ENCODE measurements at regions not wholly inside any gene's neighbourhood (a gene's known extent, or its start where the extent isn't known, plus 50 kb on each side); places are given as distances from the start of the nearest gene placed in this dataset.
"Not testable (repeated sequence)": the region's sequence is repeated elsewhere in the genome, so short reads cannot be mapped to it uniquely, and the experiment has no call there.

- Histone ChIP-seq H3K36me3 (ENCODE audit: control insufficient read depth, insufficient read depth, low read length) (no peaks in the 10 kb centered on the region), H3K4me3 (ENCODE audit: low read length) (no peak overlapping the region), H3K9ac (ENCODE audit: low read length) (no peak overlapping the region)
Observed at GRCh38 chr5:99243111-99243510, 314.3 kb upstream of the CHD1 start.

DNA sequence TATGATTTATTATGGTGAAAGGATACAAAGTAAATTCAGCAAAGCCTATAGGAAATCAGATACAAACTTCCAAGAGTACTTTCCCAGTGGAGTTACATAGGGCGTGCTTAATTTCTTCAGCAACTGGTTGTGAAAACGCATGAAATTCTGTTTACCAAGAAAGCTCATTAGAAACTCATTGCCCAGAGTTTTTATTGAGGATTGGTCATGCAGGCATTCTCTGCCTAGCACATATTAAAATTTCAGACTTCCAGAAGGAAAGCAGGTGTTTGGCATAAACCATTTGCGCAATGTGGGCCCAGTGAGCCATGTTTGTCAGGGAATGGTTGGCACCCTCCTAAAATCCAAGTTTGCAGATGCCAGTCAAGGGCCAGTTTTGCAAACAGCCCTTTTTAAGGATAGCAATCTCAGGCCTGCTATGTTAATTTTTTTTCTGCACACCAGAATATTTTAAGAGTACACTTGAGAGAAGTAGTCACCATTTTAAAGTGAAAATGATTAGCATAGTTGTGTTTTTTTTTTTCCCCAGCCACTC, 311.1 kb upstream of the CHD1 start:
- no peaks in the 10 kb centered on the region for H3K36me3 ChIP-seq (ENCODE audit: control insufficient read depth, insufficient read depth, low read length)
- H3K4me1 ChIP-seq (ENCODE audit: control insufficient read depth, insufficient read depth, low read length), result no peaks in the 10 kb centered on the region
- no peak overlapping the region for H3K27ac ChIP-seq (ENCODE audit: low read depth, low read length)
- H3K4me3 ChIP-seq (ENCODE audit: low read length), result no peak overlapping the region
- no peak overlapping the region for H3K9ac ChIP-seq (ENCODE audit: low read length)
- no peaks in the 10 kb centered on the region for H3K27me3 ChIP-seq (ENCODE audit: control insufficient read depth, insufficient read depth, low read length)

More at GRCh38 chr5:99243111-99243510, 314.3 kb upstream of the CHD1 start:
- H3K4me1 ChIP-seq (ENCODE audit: control insufficient read depth, insufficient read depth, low read length), result no peaks in the 10 kb centered on the region
- no peak overlapping the region for H3K27ac ChIP-seq (ENCODE audit: low read depth, low read length)
- H3K27me3 ChIP-seq (ENCODE audit: control insufficient read depth, insufficient read depth, low read length), result no peaks in the 10 kb centered on the region

- Histone ChIP-seq H3K4me1 (ENCODE audit: control insufficient read depth, insufficient read depth, low read length) (no peaks in the 10 kb centered on the region), H3K9ac (ENCODE audit: low read length) (no peak overlapping the region), H3K27me3 (ENCODE audit: control insufficient read depth, insufficient read depth, low read length) (no peaks in the 10 kb centered on the region), H3K27ac (ENCODE audit: low read depth, low read length) (no peak overlapping the region), H3K4me3 (ENCODE audit: low read length) (no peak overlapping the region), H3K36me3 (ENCODE audit: control insufficient read depth, insufficient read depth, low read length) (no peaks in the 10 kb centered on the region)
Observed at GRCh38 chr5:99191206-99191745, 262.5 kb upstream of the CHD1 start.

- Histone ChIP-seq H3K27me3 (ENCODE audit: control insufficient read depth, insufficient read depth, low read length) (no peaks in the 10 kb centered on the region), H3K4me1 (ENCODE audit: control insufficient read depth, insufficient read depth, low read length) (no peaks in the 10 kb centered on the region), H3K4me3 (ENCODE audit: low read length) (no peak overlapping the region), H3K27ac (ENCODE audit: low read depth, low read length) (no peak overlapping the region), H3K36me3 (ENCODE audit: control insufficient read depth, insufficient read depth, low read length) (no peaks in the 10 kb centered on the region), H3K9ac (ENCODE audit: low read length) (no peak overlapping the region)
Observed at GRCh38 chr5:99187611-99188010, 258.8 kb upstream of the CHD1 start.

DNA sequence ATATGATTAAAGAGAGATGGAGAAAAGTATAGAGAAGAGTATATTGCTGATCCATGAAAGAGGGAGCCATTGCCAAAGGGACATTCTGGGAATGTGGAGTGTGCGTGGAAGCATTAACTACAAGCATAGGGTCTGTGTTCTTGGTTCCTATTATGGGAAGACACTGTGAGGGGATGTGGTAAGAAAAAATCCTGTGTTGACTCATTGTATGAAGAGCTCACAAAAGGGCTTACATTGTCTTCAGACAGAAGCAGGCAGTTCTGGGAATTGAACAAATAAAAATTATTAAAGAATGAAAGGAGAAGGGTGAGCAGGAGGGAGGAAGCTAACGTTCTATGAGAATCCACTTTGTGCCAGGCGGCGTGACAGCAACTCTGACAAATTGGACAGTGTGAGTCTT, 250.4 kb upstream of the CHD1 start:
- H3K36me3 ChIP-seq (ENCODE audit: control insufficient read depth, insufficient read depth, low read length), result no peaks in the 10 kb centered on the region
- no peaks in the 10 kb centered on the region for H3K4me1 ChIP-seq (ENCODE audit: control insufficient read depth, insufficient read depth, low read length)
- H3K4me3 ChIP-seq (ENCODE audit: low read length), result no peak overlapping the region
- H3K27ac ChIP-seq (ENCODE audit: low read depth, low read length), result no peak overlapping the region
- no peaks in the 10 kb centered on the region for H3K27me3 ChIP-seq (ENCODE audit: control insufficient read depth, insufficient read depth, low read length)
- H3K9ac ChIP-seq (ENCODE audit: low read length), result no peak overlapping the region

GRCh38 chr5:99177796-99178195, 249.0 kb upstream of the CHD1 start:
- no peak overlapping the region for H3K27ac ChIP-seq (ENCODE audit: low read depth, low read length)
- no peak overlapping the region for H3K9ac ChIP-seq (ENCODE audit: low read length)
- H3K4me3 ChIP-seq (ENCODE audit: low read length), result no peak overlapping the region
- H3K36me3 ChIP-seq (ENCODE audit: control insufficient read depth, insufficient read depth, low read length), result no peaks in the 10 kb centered on the region
- no peaks in the 10 kb centered on the region for H3K4me1 ChIP-seq (ENCODE audit: control insufficient read depth, insufficient read depth, low read length)
- no peaks in the 10 kb centered on the region for H3K27me3 ChIP-seq (ENCODE audit: control insufficient read depth, insufficient read depth, low read length)

DNA sequence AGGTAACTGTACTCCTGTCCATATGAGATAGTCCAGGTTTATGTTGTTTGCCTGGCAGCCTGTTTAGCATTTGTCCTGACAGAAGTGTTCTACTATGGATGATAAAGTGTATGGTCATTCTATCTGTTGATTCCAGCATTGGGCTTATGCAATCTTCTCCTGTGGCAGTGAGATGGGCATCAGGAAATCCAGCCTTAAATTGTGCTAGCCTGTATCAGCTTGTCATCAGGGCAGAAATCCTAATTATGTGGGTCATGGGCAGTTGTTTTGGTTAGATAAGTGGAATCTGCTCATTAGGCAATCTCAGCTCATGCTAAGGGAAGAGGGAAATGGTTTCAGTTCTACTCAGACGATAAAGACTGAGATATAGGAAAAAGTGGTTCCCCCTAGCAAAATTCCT, 247.4 kb upstream of the CHD1 start:
- H3K4me3 ChIP-seq (ENCODE audit: low read length), result no peak overlapping the region
- H3K27ac ChIP-seq (ENCODE audit: low read depth, low read length), result no peak overlapping the region
- H3K4me1 ChIP-seq (ENCODE audit: control insufficient read depth, insufficient read depth, low read length), result no peaks in the 10 kb centered on the region
- no peaks in the 10 kb centered on the region for H3K27me3 ChIP-seq (ENCODE audit: control insufficient read depth, insufficient read depth, low read length)
- H3K36me3 ChIP-seq (ENCODE audit: control insufficient read depth, insufficient read depth, low read length), result no peaks in the 10 kb centered on the region
- H3K9ac ChIP-seq (ENCODE audit: low read length), result no peak overlapping the region

GRCh38 chr5:99169309-99169708, 240.5 kb upstream of the CHD1 start:
- no peaks in the 10 kb centered on the region for H3K4me1 ChIP-seq (ENCODE audit: control insufficient read depth, insufficient read depth, low read length)
- H3K27ac ChIP-seq (ENCODE audit: low read depth, low read length), result no peak overlapping the region
- H3K9ac ChIP-seq (ENCODE audit: low read length), result no peak overlapping the region
- no peaks in the 10 kb centered on the region for H3K36me3 ChIP-seq (ENCODE audit: control insufficient read depth, insufficient read depth, low read length)
- no peaks in the 10 kb centered on the region for H3K27me3 ChIP-seq (ENCODE audit: control insufficient read depth, insufficient read depth, low read length)
- H3K4me3 ChIP-seq (ENCODE audit: low read length), result no peak overlapping the region

- not testable (repeated sequence) for H3K9ac ChIP-seq (ENCODE audit: low read length); H3K4me1 ChIP-seq (ENCODE audit: control insufficient read depth, insufficient read depth, low read length)
Observed at GRCh38 chr5:99161538-99161937, 232.7 kb upstream of the CHD1 start.

DNA sequence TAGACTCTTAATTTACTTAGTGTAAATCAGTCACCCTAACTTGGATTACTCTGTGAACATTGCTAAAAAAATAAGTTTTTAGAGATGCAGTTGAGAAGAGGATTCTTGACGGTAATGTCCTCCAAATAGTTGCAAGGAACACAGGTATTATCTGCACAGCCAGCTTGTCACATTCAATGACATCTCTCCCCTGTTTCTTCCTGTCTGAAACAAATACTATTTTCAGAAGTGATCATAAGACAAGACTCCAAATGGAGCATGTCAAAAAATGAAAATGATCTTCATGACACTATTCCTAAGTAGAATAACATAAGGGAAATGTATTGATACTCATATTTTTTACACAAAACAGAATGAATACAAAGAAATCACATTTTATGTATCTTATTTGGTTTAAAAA, 227.9 kb upstream of the CHD1 start:
- Histone ChIP-seq H3K9ac (ENCODE audit: low read length) (no peak overlapping the region), H3K27me3 (ENCODE audit: control insufficient read depth, insufficient read depth, low read length) (no peaks in the 10 kb centered on the region), H3K36me3 (ENCODE audit: control insufficient read depth, insufficient read depth, low read length) (no peaks in the 10 kb centered on the region), H3K27ac (ENCODE audit: low read depth, low read length) (no peak overlapping the region), H3K4me3 (ENCODE audit: low read length) (no peak overlapping the region), H3K4me1 (ENCODE audit: control insufficient read depth, insufficient read depth, low read length) (no peaks in the 10 kb centered on the region)

More at GRCh38 chr5:99161538-99161937, 232.7 kb upstream of the CHD1 start:
- H3K36me3 ChIP-seq (ENCODE audit: control insufficient read depth, insufficient read depth, low read length); H3K27me3 ChIP-seq (ENCODE audit: control insufficient read depth, insufficient read depth, low read length); H3K27ac ChIP-seq (ENCODE audit: low read depth, low read length); H3K4me3 ChIP-seq (ENCODE audit: low read length): not testable (repeated sequence)

DNA sequence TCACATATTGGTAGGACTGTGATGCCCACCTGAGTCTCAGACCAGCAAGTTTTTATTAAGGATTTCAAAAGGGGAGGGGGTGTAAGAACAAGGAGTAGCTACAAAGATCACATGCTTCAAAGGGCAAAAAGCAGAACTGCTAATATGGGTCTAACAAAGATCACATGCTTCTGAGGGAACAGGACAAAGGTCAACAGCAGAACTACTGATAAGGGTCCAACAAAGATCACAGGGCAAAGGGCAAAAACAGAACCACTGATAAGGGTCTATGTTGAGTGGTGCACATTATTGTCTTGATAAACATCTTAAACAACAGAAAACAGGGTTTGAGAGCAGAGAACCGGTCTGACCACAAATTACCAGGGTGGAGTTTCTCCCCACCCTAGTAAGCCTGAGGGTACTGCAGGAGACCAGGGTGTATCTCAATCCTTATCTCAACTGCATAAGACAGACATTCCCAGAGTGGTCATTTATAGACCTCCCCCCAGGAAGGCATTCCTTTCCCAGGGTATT, 214.5 kb upstream of the CHD1 start:
- H3K9ac ChIP-seq (ENCODE audit: low read length); H3K27ac ChIP-seq (ENCODE audit: low read depth, low read length); H3K36me3 ChIP-seq (ENCODE audit: control insufficient read depth, insufficient read depth, low read length); H3K4me1 ChIP-seq (ENCODE audit: control insufficient read depth, insufficient read depth, low read length); H3K27me3 ChIP-seq (ENCODE audit: control insufficient read depth, insufficient read depth, low read length); H3K4me3 ChIP-seq (ENCODE audit: low read length): not testable (repeated sequence)

DNA sequence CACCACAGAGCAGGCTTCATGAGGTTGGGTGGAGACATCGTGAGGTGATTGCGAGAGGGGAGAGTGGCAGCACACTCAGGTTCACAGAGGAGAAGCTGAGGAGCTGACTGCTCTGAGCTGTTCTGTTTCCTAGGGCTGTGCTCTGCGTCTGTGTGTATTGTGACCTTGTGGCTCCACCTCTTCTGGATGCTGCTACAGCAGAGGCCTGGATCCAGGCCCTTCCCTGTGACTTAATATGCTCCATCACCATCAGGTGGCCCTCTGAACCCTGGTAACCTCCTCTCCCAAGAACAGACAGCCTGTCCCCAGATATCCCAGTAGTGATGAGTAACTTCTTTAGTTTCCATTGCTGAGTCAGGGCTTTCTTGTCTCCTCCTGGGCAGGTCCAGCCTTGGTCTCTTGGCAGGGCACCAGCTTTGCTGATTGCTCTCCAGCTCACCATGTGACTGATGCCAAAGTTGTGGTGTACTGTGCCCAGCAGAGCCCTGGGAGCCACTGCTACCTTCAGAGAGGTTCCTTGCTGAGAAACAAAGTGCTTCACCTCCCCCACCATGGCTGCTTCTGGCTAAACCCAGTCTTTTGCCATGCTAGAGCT, 212.8 kb upstream of the CHD1 start:
- Histone ChIP-seq H3K4me3 (ENCODE audit: low read length) (no peak overlapping the region), H3K9ac (ENCODE audit: low read length) (no peak overlapping the region), H3K36me3 (ENCODE audit: control insufficient read depth, insufficient read depth, low read length) (no peaks in the 10 kb centered on the region), H3K27ac (ENCODE audit: low read depth, low read length) (no peak overlapping the region), H3K4me1 (ENCODE audit: control insufficient read depth, insufficient read depth, low read length) (no peaks in the 10 kb centered on the region), H3K27me3 (ENCODE audit: control insufficient read depth, insufficient read depth, low read length) (no peaks in the 10 kb centered on the region)

DNA sequence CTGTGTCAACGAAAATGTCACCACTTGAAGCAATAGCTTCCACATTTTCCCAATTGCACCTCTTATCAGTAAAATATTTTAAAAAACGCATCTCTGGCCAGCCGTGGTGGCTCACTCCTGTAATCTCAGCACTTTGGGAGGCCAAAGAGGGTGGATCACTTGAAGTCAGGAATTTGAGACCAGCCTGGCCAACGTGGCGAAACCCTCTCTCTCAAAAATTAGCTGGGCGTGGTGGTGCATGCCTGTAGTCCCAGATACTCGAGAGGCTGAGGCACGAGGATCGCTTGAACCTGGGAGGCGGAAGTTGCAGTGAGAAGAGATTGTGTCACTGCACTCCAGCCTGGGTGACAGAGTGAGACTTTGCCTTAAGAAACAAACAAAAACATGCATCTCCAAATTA, 210.1 kb upstream of the CHD1 start:
- H3K9ac ChIP-seq (ENCODE audit: low read length), result no peak overlapping the region
- H3K4me1 ChIP-seq (ENCODE audit: control insufficient read depth, insufficient read depth, low read length), result no peaks in the 10 kb centered on the region
- no peak overlapping the region for H3K27ac ChIP-seq (ENCODE audit: low read depth, low read length)
- H3K4me3 ChIP-seq (ENCODE audit: low read length), result no peak overlapping the region
- H3K27me3 ChIP-seq (ENCODE audit: control insufficient read depth, insufficient read depth, low read length), result no peaks in the 10 kb centered on the region
- no peaks in the 10 kb centered on the region for H3K36me3 ChIP-seq (ENCODE audit: control insufficient read depth, insufficient read depth, low read length)
